Lower leg skin (tissue), 4 donors: ENCODE measurements at regions not wholly inside any gene's neighbourhood (a gene's known extent, or its start where the extent isn't known, plus 50 kb on each side); places are given as distances from the start of the nearest gene placed in this dataset.

ENCODE experiments used
- DNase-seq, 2 donors: peaks; one replicate each; pipeline ENCODE4 v3.0.0-alpha.2; 2019; ENCODE audit warnings: low spot score in 2 of 2
- H3K4me3 ChIP-seq: fragments of 200-600 bp; sonication (generic); 2 replicates; pipeline ENCODE4 v1.5.1; 2017; ENCODE audit warnings: mild to moderate bottlenecking, low read depth; ENCODE audit not compliant: poor library complexity, severe bottlenecking
- CTCF ChIP-seq, 3 donors: fragments of 450-650 bp; IDR thresholded peaks; one replicate each; pipeline ENCODE4 v1.5.1; 2016; ENCODE audit warnings: antibody characterized with exemption in 3 of 3, mild to moderate bottlenecking in 3 of 3, moderate library complexity in 2 of 3
- POLR2A ChIP-seq, 2 donors: fragments of 450-650 bp; IDR thresholded peaks; one replicate each; pipeline ENCODE4 v1.6.1; 2016 to 2017; ENCODE audit warnings: antibody characterized with exemption in 2 of 2, mild to moderate bottlenecking in 1 of 2, moderate library complexity in 1 of 2
- WGBS, 2 donors: methylation state at CpG; one replicate each; pipeline ENCODE4 v1.1.5; 2018; 5-methylcytosine and 5-hydroxymethylcytosine counted together
- intact Hi-C: fragments of 100-400 bp; cut with DNase I; formaldehyde crosslinking; loops from one replicate; pipeline ENCODE4 v1.15.0; 2023; ENCODE audit warnings: low total_unique reads

DNA sequence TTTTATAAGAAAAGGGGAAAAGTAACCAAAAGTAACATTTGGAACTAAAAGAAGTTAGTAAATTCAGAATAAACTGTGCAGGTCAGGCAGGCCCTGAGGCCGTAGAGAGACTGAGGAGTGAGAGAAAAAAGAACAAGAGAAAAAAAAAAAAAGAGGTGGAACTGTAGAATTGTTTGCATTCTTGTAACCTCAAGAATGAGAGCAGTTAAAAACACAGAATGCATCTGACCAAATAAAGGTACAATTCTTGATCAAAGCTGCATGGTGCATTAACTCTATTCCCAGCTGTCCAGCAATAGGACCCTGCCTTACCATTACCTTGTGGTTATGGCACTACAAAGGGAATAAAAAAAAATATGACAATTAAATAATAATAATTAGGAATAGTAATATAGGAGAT, 170.1 kb upstream of the SEMA3A start:
- no peak overlapping the region for H3K4me3 ChIP-seq
- WGBS, 2 donors: 76 to 78% methylated on average over 1 of the region's 1 CpG
- no peak for DNase-seq
- intact Hi-C loops: no loop called here
- TF ChIP-seq CTCF (IDR thresholded peaks at IDR 0.05): no peak
- no peak for TF ChIP-seq POLR2A (IDR thresholded peaks at IDR 0.05)

GRCh38 chr7:84363741-84364140, 169.2 kb upstream of the SEMA3A start:
- no peak overlapping the region for H3K4me3 ChIP-seq
- DNase-seq: no peak
- no peak for TF ChIP-seq POLR2A (IDR thresholded peaks at IDR 0.05)
- TF ChIP-seq CTCF (IDR thresholded peaks at IDR 0.05): no peak
- intact Hi-C loops: no loop called here

GRCh38 chr7:84362828-84363227, 168.2 kb upstream of the SEMA3A start:
- 70 to 82% methylated on average over 1 of the region's 1 CpG for WGBS, 2 donors
- no peak overlapping the region for H3K4me3 ChIP-seq
- DNase-seq: no peak
- no peak for TF ChIP-seq CTCF (IDR thresholded peaks at IDR 0.05)
- intact Hi-C loops: no loop called here

GRCh38 chr7:84362360-84362759, 167.8 kb upstream of the SEMA3A start:
- WGBS, 2 donors: 93 to 97% methylated on average over 3 of the region's 3 CpGs
- DNase-seq: no peak
- no peak overlapping the region for H3K4me3 ChIP-seq
- TF ChIP-seq POLR2A (IDR thresholded peaks at IDR 0.05) (no peak), CTCF (IDR thresholded peaks at IDR 0.05) (no peak)
- intact Hi-C loops: no loop called here

DNA sequence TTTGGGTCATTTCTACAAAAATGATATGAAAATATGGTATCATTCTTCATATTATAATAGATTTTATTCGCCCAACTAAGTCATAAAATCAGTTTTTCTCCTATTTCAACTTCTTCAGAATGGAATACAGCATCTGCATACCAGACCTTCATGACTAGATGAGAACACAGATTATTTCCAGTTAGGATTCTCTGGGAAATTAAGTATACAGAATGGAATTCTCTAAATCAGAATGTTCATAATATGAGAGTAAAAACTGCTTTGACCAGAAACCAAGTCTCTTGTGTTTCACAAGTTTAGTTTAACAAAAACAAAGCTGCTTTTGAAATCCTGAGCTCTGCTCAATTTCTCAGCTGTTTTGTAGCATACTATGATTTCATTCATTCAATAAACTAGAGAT, 160.3 kb upstream of the SEMA3A start:
- WGBS, 2 donors: 66 to 74% methylated on average over 1 of the region's 1 CpG
- DNase-seq: no peak
- intact Hi-C loops: no loop called here
- TF ChIP-seq CTCF (IDR thresholded peaks at IDR 0.05) (no peak), POLR2A (IDR thresholded peaks at IDR 0.05) (no peak)
- no peak overlapping the region for H3K4me3 ChIP-seq

GRCh38 chr7:84354030-84354429, 159.4 kb upstream of the SEMA3A start:
- intact Hi-C loops: no loop called here
- no peak overlapping the region for H3K4me3 ChIP-seq
- TF ChIP-seq POLR2A (IDR thresholded peaks at IDR 0.05): no peak
- no peak for TF ChIP-seq CTCF (IDR thresholded peaks at IDR 0.05)
- DNase-seq: no peak
